CD4-positive, alpha-beta T cell treated with Interleukin-4 for 4 hours (primary cell): ENCODE measurements at regions not wholly inside any gene's neighbourhood (a gene's known extent, or its start where the extent isn't known, plus 50 kb on each side); places are given as distances from the start of the nearest gene placed in this dataset.

Source experiments
- DNase-seq: peaks from one replicate; pipeline ENCODE4 v3.0.0-alpha.2; 2020

GRCh38 chr11:105553025-105553424 lies 56.8 kb upstream of the GRIA4 start:
- no peak for DNase-seq

- no peak for DNase-seq
These were observed 61.5 kb upstream of the GRIA4 start for GRCh38 chr11:105548359-105548758.

GRCh38 chr11:105538588-105538987 lies 71.3 kb upstream of the GRIA4 start:
- no peak for DNase-seq

GRCh38 chr11:105537531-105537930 lies 72.3 kb upstream of the GRIA4 start:
- DNase-seq: no peak

- no peak for DNase-seq
These were observed 85.6 kb upstream of the GRIA4 start for GRCh38 chr11:105524286-105524685.

- no peak for DNase-seq
These were observed 89.0 kb upstream of the GRIA4 start for GRCh38 chr11:105520706-105521345.

GRCh38 chr11:105507496-105508254 lies 102.2 kb upstream of the GRIA4 start:
- DNase-seq: no peak

- DNase-seq: no peak
These were observed 117.9 kb upstream of the GRIA4 start for GRCh38 chr11:105492010-105492409.

GRCh38 chr11:105491394-105491793 lies 118.5 kb upstream of the GRIA4 start:
- DNase-seq: no peak

GRCh38 chr11:105490333-105490732 lies 119.5 kb upstream of the GRIA4 start:
- DNase-seq: no peak

- DNase-seq: no peak
These were observed 120.4 kb upstream of the GRIA4 start for GRCh38 chr11:105489446-105489845.

GRCh38 chr11:105486929-105487328 lies 122.9 kb upstream of the GRIA4 start:
- DNase-seq: no peak

- no peak for DNase-seq
These were observed 139.9 kb upstream of the GRIA4 start for GRCh38 chr11:105469931-105470330.

GRCh38 chr11:105468154-105468553 lies 141.7 kb upstream of the GRIA4 start:
- DNase-seq: no peak

GRCh38 chr11:105466582-105467228 lies 143.2 kb upstream of the GRIA4 start:
- no peak for DNase-seq

- no peak for DNase-seq
These were observed 151.8 kb upstream of the GRIA4 start for GRCh38 chr11:105458071-105458470.

- no peak for DNase-seq
These were observed 152.9 kb upstream of the GRIA4 start for GRCh38 chr11:105456950-105457349.

- no peak for DNase-seq
These were observed 160.7 kb upstream of the GRIA4 start for GRCh38 chr11:105449100-105449734.

- DNase-seq: no peak
These were observed 161.2 kb upstream of the GRIA4 start for GRCh38 chr11:105448703-105449079.

GRCh38 chr11:105447936-105448702 lies 161.8 kb upstream of the GRIA4 start:
- DNase-seq: no peak

GRCh38 chr11:105443623-105444022 lies 166.2 kb upstream of the GRIA4 start:
- DNase-seq: no peak

GRCh38 chr11:105432241-105432995 lies 177.5 kb upstream of the GRIA4 start:
- DNase-seq: no peak
